EH (cell line): ENCODE measurements at regions not wholly inside any gene's neighbourhood (a gene's known extent, or its start where the extent isn't known, plus 50 kb on each side); places are given as distances from the start of the nearest gene placed in this dataset.
"Not testable (repeated sequence)": the region's sequence is repeated elsewhere in the genome, so short reads cannot be mapped to it uniquely, and the experiment has no call there.

ENCODE experiments used
- DNase-seq: peaks from one replicate; pipeline ENCODE4 v3.0.0-alpha.2; 2015; ENCODE audit warnings: low read depth

- no peak for DNase-seq
Observed at GRCh38 chr2:116769514-116769913, 1045.0 kb upstream of the DDX18 start.

GRCh38 chr2:116776556-116776955 is 1037.9 kb upstream of the DDX18 start:
- DNase-seq = no peak

DNA sequence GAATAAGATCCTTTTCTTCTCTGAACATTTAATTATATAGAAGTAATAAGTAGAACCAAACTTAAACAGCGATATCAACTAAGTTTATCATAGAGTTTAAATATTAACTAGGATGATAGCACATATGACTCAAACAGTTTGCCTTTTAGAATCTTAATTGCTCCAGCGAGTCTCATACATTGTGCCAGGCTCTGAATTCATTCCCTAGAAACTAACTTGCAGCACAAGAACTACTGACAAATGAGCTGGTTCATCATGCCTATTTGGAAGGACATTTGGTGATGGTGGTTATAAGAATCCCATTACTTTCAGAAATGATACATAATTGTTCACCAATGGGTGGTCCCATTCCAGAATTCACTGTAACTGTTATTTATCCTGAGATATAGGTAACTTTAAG is 1026.6 kb upstream of the DDX18 start:
- DNase-seq = no peak

GRCh38 chr2:116802671-116803070 is 1011.8 kb upstream of the DDX18 start:
- DNase-seq = no peak

DNA sequence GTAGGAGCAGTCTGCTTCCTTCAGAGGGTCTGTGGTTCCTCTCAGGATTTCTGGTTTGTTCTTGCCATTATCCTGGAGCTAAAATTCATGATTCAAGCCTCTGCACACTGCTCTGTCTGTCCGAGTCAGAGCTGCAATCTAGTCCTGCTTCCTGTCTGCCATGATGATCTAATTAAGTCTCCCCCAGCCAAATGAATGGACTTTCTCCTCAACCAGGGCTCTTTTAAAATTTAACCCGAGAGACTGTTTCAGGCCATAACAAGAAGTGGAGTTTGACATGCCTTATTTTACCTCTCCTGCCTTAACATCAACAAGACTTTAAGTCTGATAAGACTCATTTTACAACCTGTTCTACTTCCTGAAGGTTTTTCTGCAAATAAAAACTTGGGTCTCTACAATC is 1009.6 kb upstream of the DDX18 start:
- no peak for DNase-seq

DNA sequence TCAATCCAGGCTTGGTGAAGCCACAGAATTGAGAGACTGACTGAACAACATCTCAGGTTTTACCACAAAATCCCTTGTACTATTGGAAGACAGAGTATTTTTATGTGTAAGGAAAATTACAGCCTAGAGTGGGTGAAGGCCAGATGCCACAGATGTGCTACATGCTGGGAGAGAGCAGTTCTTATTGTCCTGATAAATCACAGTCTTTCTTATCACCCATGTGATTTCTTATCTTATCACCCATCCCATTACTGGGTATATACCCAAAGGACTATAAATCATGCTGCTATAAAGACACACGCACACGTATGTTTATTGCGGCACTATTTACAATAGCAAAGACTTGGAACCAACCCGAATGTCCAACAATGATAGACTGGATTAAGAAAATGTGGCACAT is 1008.0 kb upstream of the DDX18 start:
- not testable (repeated sequence) for DNase-seq

DNA sequence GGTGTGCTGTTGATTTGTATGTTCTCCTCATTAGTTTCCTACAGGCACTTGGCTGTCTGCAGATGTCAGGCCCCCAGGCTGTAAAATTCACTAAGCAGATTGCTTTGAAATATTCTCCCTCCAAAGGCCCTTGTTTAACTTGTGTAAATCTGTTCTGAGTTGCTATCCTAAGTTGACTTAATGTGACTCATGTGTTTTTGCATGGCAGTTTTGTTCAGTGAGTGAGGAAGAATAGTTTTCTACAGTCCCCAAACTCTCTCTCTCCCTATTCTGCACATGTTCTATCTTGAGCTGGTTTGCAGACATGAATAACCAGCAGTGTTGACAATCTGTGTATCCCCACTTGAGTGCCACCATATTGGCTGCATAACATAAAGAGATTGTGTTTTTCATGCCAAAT is 1005.4 kb upstream of the DDX18 start:
- no peak for DNase-seq

DNA sequence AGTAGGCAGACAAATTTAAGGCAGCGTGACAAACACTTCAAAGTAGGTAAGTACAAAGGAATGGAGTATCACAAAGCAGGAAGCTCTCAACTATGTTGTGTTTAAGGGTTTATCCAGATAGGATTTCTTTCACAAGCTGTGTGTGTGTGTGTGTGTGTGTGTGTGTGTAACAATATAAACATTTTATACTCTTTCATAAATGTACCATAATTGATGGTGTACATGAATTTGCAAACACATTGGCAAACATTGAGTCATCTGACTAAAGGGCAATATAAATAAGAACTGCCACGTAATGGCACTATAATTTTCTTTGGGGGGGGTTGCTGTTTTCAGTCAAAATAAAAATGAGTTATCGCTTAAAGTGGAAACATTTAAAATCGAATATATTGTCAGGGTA is 1004.4 kb upstream of the DDX18 start:
- no peak for DNase-seq

DNA sequence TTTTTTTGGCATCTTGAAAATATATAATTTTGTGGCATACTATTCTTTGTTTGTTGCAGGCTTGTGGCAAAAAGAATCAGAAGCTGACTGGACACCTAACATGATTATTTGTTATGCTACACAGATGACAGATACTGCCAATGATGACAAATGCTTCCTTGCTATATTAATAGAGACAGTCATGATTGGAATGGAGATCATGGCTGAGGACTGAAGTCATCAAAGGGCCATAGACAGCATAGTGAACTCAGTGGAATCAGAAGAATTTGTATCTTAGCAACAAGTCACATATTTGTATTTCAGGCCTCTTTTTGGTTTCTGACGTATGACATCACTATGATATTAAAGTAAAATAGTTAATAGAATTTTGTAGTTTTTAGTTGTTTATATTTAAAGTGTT is 1003.8 kb upstream of the DDX18 start:
- DNase-seq = no peak

DNA sequence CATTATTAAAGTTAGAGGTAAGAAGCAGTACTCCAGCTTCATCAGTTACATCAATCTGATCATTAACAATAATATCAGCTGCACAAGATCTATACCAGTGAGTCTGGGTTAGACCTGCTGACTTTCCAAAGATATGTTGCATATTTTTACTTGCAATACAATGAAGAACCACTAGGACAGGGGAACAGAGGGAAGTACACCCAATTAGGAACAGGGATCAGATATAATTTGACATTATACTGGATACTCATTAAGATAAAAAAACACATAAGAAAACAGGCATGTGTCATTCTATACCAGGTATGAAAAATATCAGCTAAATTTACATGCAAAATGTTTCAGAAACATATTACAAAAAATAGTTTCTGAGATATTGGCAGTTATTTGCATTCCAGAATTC is 995.1 kb upstream of the DDX18 start:
- no peak for DNase-seq

GRCh38 chr2:116820986-116821385 is 993.5 kb upstream of the DDX18 start:
- DNase-seq = no peak

GRCh38 chr2:116829543-116829942 is 984.9 kb upstream of the DDX18 start:
- DNase-seq = not testable (repeated sequence)

DNA sequence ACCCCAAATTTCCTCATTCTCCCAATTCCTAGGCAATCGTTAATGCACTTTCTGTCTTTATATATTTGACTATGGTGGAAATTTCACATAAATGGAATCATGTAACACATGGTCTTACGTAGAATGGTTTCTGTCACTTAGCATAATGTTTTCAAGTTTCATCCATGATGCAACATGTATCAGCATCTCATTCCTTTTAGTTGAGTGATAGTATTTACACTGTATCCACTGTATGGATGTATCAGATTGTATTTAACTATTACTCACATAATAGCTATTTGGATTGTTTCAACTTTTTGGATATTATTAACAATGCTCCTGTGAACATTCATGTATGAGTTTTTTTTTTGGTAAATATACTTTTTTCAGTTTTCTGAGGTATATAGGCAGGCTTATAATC is 982.3 kb upstream of the DDX18 start:
- no peak for DNase-seq

DNA sequence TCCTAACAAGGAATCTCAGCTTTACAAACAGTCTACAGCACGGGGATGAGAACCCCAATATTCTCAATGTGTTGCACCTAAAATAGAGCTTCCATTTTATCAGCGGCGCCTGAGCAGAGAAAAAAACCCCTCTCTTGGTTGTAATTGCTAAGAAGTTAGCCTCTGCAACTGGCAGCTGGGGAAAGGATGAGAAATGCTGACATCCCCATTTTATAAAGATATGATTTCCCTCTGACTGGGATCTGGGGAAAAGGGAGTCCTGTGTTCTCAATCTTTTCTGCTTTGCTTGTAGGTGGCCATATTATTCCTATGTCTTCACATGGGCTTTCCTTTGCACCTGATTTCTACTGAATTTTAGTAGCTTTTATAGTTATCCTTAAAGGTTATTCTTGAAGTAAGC is 981.4 kb upstream of the DDX18 start:
- no peak for DNase-seq

DNA sequence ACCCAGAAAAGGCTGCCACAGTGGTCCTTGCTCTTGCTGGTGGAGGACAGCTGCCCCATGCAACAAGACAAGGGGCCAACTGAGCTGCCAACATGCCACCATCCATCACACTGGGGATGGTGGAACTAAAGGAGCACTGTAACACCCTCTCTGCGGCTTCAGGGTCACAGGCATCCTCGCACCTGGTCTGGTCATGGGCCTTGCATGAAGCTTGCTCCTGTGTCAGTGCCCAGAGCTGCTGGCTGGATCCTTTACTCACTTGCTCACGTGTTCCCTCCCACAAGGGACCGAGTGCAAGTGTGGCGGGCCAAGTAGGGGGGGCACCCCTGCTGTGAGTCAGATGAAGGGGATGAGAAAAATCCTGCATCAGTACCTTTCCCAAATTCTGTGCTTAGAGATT is 972.3 kb upstream of the DDX18 start:
- no peak for DNase-seq

DNA sequence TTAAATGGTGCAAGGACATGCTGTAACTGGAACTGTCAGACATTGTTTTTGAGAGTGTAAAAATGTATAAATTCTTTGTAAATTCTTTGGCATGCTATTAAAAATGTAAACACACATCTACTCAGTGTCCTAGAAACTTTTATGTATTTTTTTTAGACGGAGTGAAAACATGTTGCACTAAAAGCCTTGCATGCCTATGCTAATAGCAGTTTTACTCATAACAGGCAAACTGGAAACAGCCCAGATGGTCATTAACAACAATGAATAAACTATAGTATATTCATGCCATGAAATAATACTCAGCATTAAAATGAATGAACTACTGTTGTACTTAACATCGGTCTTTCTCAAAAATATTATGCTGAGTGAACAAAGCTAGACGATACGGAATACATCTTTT is 954.8 kb upstream of the DDX18 start:
- no peak for DNase-seq

GRCh38 chr2:116874021-116874420 is 940.5 kb upstream of the DDX18 start:
- no peak for DNase-seq

DNA sequence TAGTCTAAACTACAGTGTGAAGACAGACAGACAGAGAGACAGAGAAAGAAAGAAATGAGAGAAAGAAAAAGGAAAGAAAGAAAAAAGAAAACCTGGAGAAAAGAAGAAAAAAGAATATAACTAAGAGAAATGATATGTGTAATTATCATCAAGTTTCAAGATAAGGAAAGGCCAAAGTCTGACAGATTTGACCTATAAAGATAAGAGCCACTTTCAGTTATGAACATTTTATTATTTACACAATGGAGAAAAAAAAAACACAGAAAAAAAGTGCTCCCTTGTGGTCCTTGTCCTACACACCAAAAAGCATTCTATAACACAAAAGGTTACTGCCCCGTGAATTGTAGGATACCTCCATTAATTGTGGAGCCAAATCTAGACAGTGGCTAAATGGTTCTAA is 937.2 kb upstream of the DDX18 start:
- no peak for DNase-seq

DNA sequence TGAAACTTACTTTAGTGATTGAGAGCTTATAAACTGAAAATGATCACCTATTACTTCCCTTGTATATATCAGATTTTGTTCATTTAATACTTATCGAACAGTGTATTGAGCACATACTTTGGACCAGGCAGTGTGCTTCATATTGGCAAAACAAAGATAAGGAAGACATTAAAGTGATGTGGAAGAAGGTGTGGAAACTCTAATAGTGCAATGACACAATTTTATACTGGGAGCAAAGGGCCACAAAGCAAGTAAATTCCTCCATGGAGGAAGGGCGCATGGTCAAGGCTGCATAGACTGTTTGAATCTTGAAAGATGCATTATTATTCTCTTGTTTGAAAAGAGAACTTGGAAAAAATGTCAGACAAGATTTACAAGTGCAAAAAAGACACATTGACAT is 936.5 kb upstream of the DDX18 start:
- no peak for DNase-seq

- no peak for DNase-seq
Observed at GRCh38 chr2:116879650-116880160, 934.8 kb upstream of the DDX18 start.

- DNase-seq = no peak
Observed at GRCh38 chr2:116891191-116891590, 923.3 kb upstream of the DDX18 start.

GRCh38 chr2:116911540-116911939 is 903.0 kb upstream of the DDX18 start:
- DNase-seq = no peak

DNA sequence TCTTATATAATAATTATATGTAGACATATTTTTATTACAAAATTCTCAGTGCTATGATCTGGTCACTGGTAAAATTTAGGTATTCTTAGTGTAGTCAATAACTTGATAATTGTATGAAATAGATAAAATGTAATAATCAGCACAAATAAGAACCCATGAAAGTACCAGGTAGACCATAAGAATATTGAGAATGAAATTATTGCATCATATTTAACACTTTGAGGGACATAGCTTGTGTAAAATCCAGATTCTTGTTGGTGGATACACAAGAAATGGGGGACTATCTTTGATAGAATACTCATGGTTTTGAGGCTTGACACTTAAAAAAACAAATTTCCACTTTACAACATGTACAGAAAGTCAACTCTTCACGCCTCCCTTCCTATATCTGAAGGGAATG is 898.8 kb upstream of the DDX18 start:
- no peak for DNase-seq

DNA sequence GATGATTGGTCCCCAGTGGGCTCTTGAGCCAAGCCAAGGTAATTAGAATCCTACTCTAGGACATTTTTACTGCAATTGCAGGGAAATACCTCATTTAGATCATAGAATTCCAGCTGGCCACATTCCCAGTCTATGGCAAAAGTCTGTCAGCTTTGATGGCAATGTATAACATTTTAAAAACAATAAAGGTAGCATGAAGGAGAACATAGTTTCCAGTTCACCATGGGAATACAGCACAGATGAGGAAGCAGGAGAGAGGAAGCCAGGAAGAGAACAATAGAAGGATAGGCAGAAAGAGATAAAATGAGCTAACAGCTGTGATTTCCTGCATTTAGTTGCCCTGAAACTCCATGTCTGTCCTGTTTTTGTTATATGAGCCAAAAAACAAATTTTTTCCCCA is 897.3 kb upstream of the DDX18 start:
- DNase-seq = no peak

DNA sequence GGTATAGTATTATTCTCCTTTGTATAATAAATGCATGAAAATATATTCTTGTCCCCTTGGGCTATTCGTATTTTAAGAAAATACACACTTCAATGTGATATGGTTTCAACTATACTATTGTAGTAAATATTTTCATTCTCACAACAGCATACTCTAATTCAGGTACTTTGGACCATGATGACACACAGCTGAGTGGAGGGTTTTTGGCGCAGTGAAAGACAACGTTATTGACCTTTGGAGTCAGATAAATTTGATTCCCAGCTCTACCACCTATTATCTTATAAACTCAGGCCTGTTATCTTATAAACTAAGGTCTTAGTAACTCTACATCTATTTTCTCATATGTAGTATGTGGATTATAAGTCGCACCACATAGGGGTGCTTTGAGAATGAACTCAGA is 895.9 kb upstream of the DDX18 start:
- no peak for DNase-seq
